Adrenal gland (tissue), 9 donors: ENCODE measurements at regions not wholly inside any gene's neighbourhood (a gene's known extent, or its start where the extent isn't known, plus 50 kb on each side); places are given as distances from the start of the nearest gene placed in this dataset.

Experiments
- DNase-seq, 7 donors: peaks; one replicate each; pipeline ENCODE4 v3.0.0-alpha.2; 2019 to 2020
- H3K27ac ChIP-seq, 5 donors: fragments of 200-600 bp; sonication (generic) in 4 of 5; 1 replicate in 3 of 5; 2 replicates in 2 of 5; pipeline versions ENCODE4 v1.5.1 to v1.8.0; 2016 to 2020; ENCODE audit warnings: mild to moderate bottlenecking in 1 of 5
- H3K27me3 ChIP-seq: fragments of 200-600 bp; 2 replicates; pipeline ENCODE4 v1.8.0; 2021
- H3K36me3 ChIP-seq, 2 donors: fragments of 200-600 bp; replicated peaks in 1 of 2; 1 replicate in 1 of 2; 2 replicates in 1 of 2; pipeline versions ENCODE4 v1.5.1 to v1.8.0; 2018 to 2022
- H3K4me1 ChIP-seq, 2 donors: fragments of 200-600 bp; replicated peaks in 1 of 2; 1 replicate in 1 of 2; 2 replicates in 1 of 2; pipeline versions ENCODE4 v1.5.1 to v1.8.0; 2018 to 2021
- H3K4me3 ChIP-seq, 4 donors: fragments of 200-600 bp; sonication (generic) in 3 of 4; one replicate each; pipeline ENCODE4 v1.5.1; 2016 to 2018
- H3K9me3 ChIP-seq, 3 donors: fragments of 200-600 bp; sonication (generic) in 1 of 3; replicated peaks in 1 of 3; 1 replicate in 2 of 3; 2 replicates in 1 of 3; pipeline versions ENCODE4 v1.5.1 to v1.8.0; 2016 to 2021
- CTCF ChIP-seq, 6 experiments: fragments of 450-650 bp in 4 of 6; fragments of 200-600 bp in 2 of 6; sonication (generic) in 1 of 6; IDR thresholded peaks; 1 replicate in 5 of 6; 2 replicates in 1 of 6; pipeline versions ENCODE4 v1.5.1 to v1.8.0; 2016 to 2021; ENCODE audit warnings: antibody characterized with exemption in 6 of 6, mild to moderate bottlenecking in 2 of 6, moderate library complexity in 1 of 6
- POLR2A ChIP-seq, 2 donors: fragments of 450-650 bp; IDR thresholded peaks; one replicate each; pipeline ENCODE4 v1.6.1; 2017; ENCODE audit warnings: antibody characterized with exemption in 2 of 2, mild to moderate bottlenecking in 2 of 2, moderate library complexity in 1 of 2
- WGBS, 4 donors: extraction: QIAGEN DNeasy Blood & Tissue Kit in 2 of 4; methylation state at CpG; one replicate each; pipeline versions ENCODE4 v1.1.5 to v1.1.7; 2013 to 2017; 5-methylcytosine and 5-hydroxymethylcytosine counted together
- intact Hi-C, 2 donors: fragments of 100-400 bp; cut with DNase I; formaldehyde crosslinking; loops; one replicate each; pipeline versions ENCODE4 v1.14.1 to v1.15.0; 2022 to 2023
- donor health status: healthy with polysubstance abuse.
- donor health status: Bipolar disorder and iron deficiency.
- donor health status: DM: yes; HTN: yes; CAD: no.
- donor health status: DM: no; HTN: no; CAD: no.
- donor health status: DM: no; HTN: no; CAD: no.

GRCh38 chr16:65441501-65441900 is 319.6 kb upstream of the CDH11 start:
- Histone ChIP-seq H3K36me3 (no peaks in the 10 kb centered on the region), H3K4me3 (no peak overlapping the region), H3K9me3 (no peaks in the 10 kb centered on the region), H3K27me3 (no peaks in the 10 kb centered on the region), H3K4me1 (peaks cover 0 to 7% of the 10 kb centered on the region in 2 donors), H3K27ac (no peak overlapping the region)
- 77 to 84% (median 80%) methylated on average over 2 of the region's 2 CpGs for WGBS, 4 donors
- DNase-seq = no peak
- no peak for TF ChIP-seq POLR2A (IDR thresholded peaks at IDR 0.05)
- no peak for TF ChIP-seq CTCF (IDR thresholded peaks at IDR 0.05)
- intact Hi-C loops = no loop called here

GRCh38 chr16:65429504-65430181 is 307.8 kb upstream of the CDH11 start:
- Histone ChIP-seq H3K36me3 (no peaks in the 10 kb centered on the region), H3K9me3 (no peaks in the 10 kb centered on the region), H3K4me1 (no peaks in the 10 kb centered on the region), H3K27me3 (no peaks in the 10 kb centered on the region), H3K4me3 (no peak overlapping the region), H3K27ac (no peak overlapping the region)
- intact Hi-C loops = no loop called here
- DNase-seq = no peak
- TF ChIP-seq CTCF (IDR thresholded peaks at IDR 0.05) = no peak
- no peak for TF ChIP-seq POLR2A (IDR thresholded peaks at IDR 0.05)
- WGBS, 4 donors = 83 to 88% (median 86%) methylated on average over 9 to 10 of the region's 10 CpGs

- intact Hi-C loops = no loop called here
- H3K36me3 ChIP-seq = no peaks in the 10 kb centered on the region
- 61 to 75% (median 66%) methylated on average over 1 of the region's 1 CpG for WGBS, 4 donors
These were observed 304.6 kb upstream of the CDH11 start for GRCh38 chr16:65426484-65426883.

DNA sequence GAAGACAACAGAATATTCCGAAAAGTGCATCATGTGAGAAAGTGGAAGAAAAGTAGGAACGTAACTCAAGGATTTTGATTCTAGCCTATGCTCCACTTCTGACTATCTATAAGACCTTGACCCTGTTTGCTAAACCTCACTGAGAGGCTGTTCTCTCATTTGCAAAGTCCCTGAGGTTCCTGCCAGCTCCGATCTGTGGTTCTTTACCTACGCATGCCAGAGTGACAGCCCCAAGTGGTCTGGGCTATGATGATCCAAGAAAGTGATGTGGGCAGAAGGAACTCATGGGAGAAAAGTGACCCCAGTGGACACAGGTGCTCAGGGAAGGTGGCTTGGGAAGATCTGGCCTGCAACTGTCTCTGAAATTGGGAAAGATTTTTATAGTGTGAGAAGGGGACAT is 301.1 kb upstream of the CDH11 start:
- intact Hi-C loops = no loop called here
- Histone ChIP-seq H3K27ac (no peak overlapping the region), H3K4me3 (no peak overlapping the region), H3K4me1 (no peaks in the 10 kb centered on the region), H3K9me3 (no peaks in the 10 kb centered on the region), H3K36me3 (no peaks in the 10 kb centered on the region), H3K27me3 (no peaks in the 10 kb centered on the region)
- 59 to 75% (median 67%) methylated on average over 4 of the region's 4 CpGs for WGBS, 4 donors
- TF ChIP-seq POLR2A (IDR thresholded peaks at IDR 0.05) (no peak), CTCF (IDR thresholded peaks at IDR 0.05) (no peak)
- DNase-seq = no peak

More at GRCh38 chr16:65426484-65426883, 304.6 kb upstream of the CDH11 start:
- DNase-seq = no peak
- Histone ChIP-seq H3K9me3 (no peaks in the 10 kb centered on the region), H3K27ac (no peak overlapping the region), H3K4me3 (no peak overlapping the region), H3K4me1 (no peaks in the 10 kb centered on the region), H3K27me3 (no peaks in the 10 kb centered on the region)
- TF ChIP-seq POLR2A (IDR thresholded peaks at IDR 0.05) (no peak), CTCF (IDR thresholded peaks at IDR 0.05) (no peak)
